ENCODE measurements at regions not wholly inside any gene's neighbourhood (a gene's known extent, or its start where the extent isn't known, plus 50 kb on each side); places are given as distances from the start of the nearest gene placed in this dataset.

- intact Hi-C loops (cut with micrococcal nuclease): no loop called here
Measured at GRCh38 chr1:30638811-30639210, 84.6 kb downstream of the MATN1 start.

GRCh38 chr1:30638086-30638485 lies 85.3 kb downstream of the MATN1 start:
- intact Hi-C loops (cut with micrococcal nuclease): no loop called here

GRCh38 chr1:30637183-30637980 lies 86.0 kb downstream of the MATN1 start:
- intact Hi-C loops (cut with micrococcal nuclease): no loop called here

- intact Hi-C loops (cut with micrococcal nuclease): no loop called here
Measured at GRCh38 chr1:30636621-30637020, 86.8 kb downstream of the MATN1 start.

GRCh38 chr1:30635391-30635975 lies 87.9 kb downstream of the MATN1 start:
- intact Hi-C loops (cut with micrococcal nuclease): no loop called here

- intact Hi-C loops (cut with micrococcal nuclease): no loop called here
Measured at GRCh38 chr1:30634507-30634906, 88.9 kb downstream of the MATN1 start.

- intact Hi-C loops (cut with micrococcal nuclease): no loop called here
Measured at GRCh38 chr1:30633294-30633693, 90.1 kb downstream of the MATN1 start.

- intact Hi-C loops (cut with micrococcal nuclease): no loop called here
Measured at GRCh38 chr1:30632481-30632880, 90.9 kb downstream of the MATN1 start.

- intact Hi-C loops (cut with micrococcal nuclease): no loop called here
Measured at GRCh38 chr1:30631700-30632099, 91.7 kb downstream of the MATN1 start.

GRCh38 chr1:30629501-30629900 lies 93.9 kb downstream of the MATN1 start:
- intact Hi-C loops (cut with micrococcal nuclease): no loop called here

- intact Hi-C loops (cut with micrococcal nuclease): no loop called here
Measured at GRCh38 chr1:30627994-30628393, 95.4 kb downstream of the MATN1 start.

- intact Hi-C loops (cut with micrococcal nuclease): no loop called here
Measured at GRCh38 chr1:30627206-30627605, 96.2 kb downstream of the MATN1 start.

GRCh38 chr1:30623431-30623830 lies 100.0 kb downstream of the MATN1 start:
- intact Hi-C loops (cut with micrococcal nuclease): no loop called here

GRCh38 chr1:30619619-30620018 lies 103.8 kb downstream of the MATN1 start:
- intact Hi-C loops (cut with micrococcal nuclease): no loop called here

GRCh38 chr1:30618335-30618747 lies 105.0 kb downstream of the MATN1 start:
- intact Hi-C loops (cut with micrococcal nuclease): no loop called here

- intact Hi-C loops (cut with micrococcal nuclease): no loop called here
Measured at GRCh38 chr1:30616759-30617158, 106.6 kb downstream of the MATN1 start.

- intact Hi-C loops (cut with micrococcal nuclease): no loop called here
Measured at GRCh38 chr1:30615816-30616590, 107.4 kb downstream of the MATN1 start.

- intact Hi-C loops (cut with micrococcal nuclease): no loop called here
Measured at GRCh38 chr1:30615076-30615795, 108.1 kb downstream of the MATN1 start.

- intact Hi-C loops (cut with micrococcal nuclease): no loop called here
Measured at GRCh38 chr1:30613188-30613587, 110.2 kb downstream of the MATN1 start.

GRCh38 chr1:30612536-30613065 lies 110.8 kb downstream of the MATN1 start:
- intact Hi-C loops (cut with micrococcal nuclease): no loop called here

GRCh38 chr1:30611741-30612309 lies 111.6 kb downstream of the MATN1 start:
- intact Hi-C loops (cut with micrococcal nuclease): no loop called here

Measured in T-helper 2 cell treated with Interferon-gamma antibody and Interleukin-4, amounts not matched to agents 100 ng/mL and 5 ng/mL, for 36 hours (primary cell).